ENCODE measurements at regions not wholly inside any gene's neighbourhood (a gene's known extent, or its start where the extent isn't known, plus 50 kb on each side); places are given as distances from the start of the nearest gene placed in this dataset.
A peak's percentile ranks its signal among the peaks of the same experiment; 100 is the strongest.

DNA sequence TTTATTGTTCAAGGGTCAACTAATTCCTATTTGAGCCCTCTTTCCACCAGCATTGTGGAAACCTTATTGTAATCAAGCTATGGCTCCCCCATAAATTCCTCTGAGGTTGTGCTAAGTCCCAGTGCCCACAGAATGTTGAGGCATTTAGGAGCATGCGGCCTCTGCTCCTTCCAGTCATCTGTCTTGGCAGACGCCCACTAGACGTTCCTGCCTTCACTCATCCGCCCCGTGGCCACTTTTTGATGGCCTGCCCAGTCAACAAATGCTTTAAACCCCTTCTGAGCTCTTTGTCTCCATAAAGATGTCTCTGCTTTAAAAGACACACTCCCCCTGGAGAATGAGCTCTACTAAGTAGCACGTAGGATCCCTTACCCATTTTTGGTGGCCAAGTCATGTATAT is 104.7 kb downstream of the GAS1 start:
- no peaks in the 10 kb centered on the region for H3K9me3 ChIP-seq
- H3K27ac ChIP-seq, result no peak overlapping the region
- H3K27me3 ChIP-seq, result peaks cover 0 to 11% (median 0%) of the 10 kb centered on the region in 7 donors
- intact Hi-C loops (cut with DNase I), result loop anchor here in 1 of 10 donors (10.0 kb wide), 1 partner anchor 82 kb away; no protein-coding TSS in a partner anchor
- ATAC-seq, result no peak
- H3K4me1 ChIP-seq, result peaks cover 0 to 14% (median 0%) of the 10 kb centered on the region in 9 donors
- TF ChIP-seq, protein P1, sequence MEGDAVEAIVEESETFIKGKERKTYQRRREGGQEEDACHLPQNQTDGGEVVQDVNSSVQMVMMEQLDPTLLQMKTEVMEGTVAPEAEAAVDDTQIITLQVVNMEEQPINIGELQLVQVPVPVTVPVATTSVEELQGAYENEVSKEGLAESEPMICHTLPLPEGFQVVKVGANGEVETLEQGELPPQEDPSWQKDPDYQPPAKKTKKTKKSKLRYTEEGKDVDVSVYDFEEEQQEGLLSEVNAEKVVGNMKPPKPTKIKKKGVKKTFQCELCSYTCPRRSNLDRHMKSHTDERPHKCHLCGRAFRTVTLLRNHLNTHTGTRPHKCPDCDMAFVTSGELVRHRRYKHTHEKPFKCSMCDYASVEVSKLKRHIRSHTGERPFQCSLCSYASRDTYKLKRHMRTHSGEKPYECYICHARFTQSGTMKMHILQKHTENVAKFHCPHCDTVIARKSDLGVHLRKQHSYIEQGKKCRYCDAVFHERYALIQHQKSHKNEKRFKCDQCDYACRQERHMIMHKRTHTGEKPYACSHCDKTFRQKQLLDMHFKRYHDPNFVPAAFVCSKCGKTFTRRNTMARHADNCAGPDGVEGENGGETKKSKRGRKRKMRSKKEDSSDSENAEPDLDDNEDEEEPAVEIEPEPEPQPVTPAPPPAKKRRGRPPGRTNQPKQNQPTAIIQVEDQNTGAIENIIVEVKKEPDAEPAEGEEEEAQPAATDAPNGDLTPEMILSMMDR (IDR thresholded peaks at IDR 0.05), result no peak
- no peak for DNase-seq
- WGBS, 2 donors, result 85 to 87% methylated on average over 6 of the region's 6 CpGs
- no peak overlapping the region for H3K4me3 ChIP-seq
- no peaks in the 10 kb centered on the region for H3K36me3 ChIP-seq

DNA sequence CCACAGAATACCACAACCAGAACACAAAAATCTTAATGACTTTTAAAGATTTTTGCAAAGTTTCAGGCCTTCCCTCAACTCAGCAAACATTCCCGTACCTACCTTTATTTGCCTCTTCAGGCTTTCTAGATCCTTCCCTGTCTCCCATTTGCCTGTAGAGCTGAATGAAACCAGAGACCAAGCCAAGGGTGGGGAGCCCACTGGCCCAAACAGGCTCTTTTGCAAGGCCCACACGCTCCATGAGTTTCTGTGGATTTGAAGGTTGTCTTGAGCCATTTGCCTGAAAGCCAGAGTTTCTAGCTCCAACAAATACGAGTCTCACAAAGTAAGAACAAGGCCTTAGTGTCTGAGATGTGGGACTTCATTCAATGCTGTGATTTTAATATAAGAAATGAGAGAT is 107.8 kb downstream of the GAS1 start:
- ATAC-seq (peak in 2 of 8 donors; percentile 18 to 39), DNase-seq (no peak)
- TF ChIP-seq, protein P1 (IDR thresholded peaks at IDR 0.05), result no peak
- peak overlapping the region in 8 of 10 donors; percentile 5 to 60 (median 28) for H3K27ac ChIP-seq
- H3K4me1 ChIP-seq, result peaks cover 0 to 14% (median 0%) of the 10 kb centered on the region in 9 donors
- H3K9me3 ChIP-seq, result no peaks in the 10 kb centered on the region
- WGBS, 2 donors, result 77 to 80% methylated on average over 3 of the region's 3 CpGs
- intact Hi-C loops (cut with DNase I), result no loop called here
- H3K36me3 ChIP-seq, result no peaks in the 10 kb centered on the region
- peaks cover 0 to 14% (median 0%) of the 10 kb centered on the region in 7 donors for H3K27me3 ChIP-seq
- no peak overlapping the region for H3K4me3 ChIP-seq

DNA sequence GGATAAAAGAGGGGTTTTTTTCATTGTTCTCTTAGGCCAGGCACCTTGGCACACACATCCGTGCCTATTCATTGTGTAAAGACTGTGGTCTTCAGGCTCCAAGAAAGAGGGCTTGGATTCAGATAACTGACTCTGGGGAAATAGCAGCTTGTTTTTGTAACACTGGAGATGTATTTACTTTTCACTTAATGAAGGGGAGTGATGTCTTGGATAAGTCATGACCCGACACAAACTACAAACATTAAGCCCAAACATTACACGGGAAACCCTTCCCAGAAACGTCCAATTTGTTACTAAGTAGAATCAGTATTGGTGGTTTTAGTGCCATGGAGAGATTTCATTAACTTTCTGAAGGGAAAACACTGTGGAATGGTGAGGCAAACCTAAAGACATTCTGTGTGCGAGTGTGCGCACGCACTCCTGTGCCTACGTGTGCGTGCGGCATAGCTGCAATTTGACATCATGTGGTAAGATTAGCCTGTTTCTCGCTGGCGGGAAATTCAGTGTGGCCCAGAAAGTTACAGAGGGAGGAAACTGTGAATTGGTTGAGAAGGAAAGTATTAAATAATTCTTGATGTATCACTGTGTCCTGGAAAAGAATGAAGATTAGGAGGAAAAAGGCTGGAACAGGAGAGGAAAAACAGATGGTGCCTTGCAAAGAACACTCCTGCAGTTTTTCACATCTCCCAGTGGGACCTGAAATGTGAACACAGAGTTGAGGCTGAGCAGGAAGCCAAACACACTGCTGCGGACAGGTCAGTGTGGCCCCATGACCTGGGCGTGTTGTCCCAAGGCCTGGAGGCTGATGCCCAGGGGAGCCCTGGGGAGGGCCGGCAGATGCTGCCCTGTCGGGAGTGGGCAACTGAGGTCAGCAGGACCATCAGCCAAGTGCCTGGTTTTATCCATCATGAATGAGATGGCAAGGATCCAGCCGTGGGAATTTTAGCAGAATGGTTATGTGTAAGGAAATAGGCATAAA is 108.5 kb downstream of the GAS1 start:
- Histone ChIP-seq H3K4me3 (no peak overlapping the region), H3K9me3 (no peaks in the 10 kb centered on the region), H3K36me3 (no peaks in the 10 kb centered on the region), H3K27ac (peak overlapping the region in 9 of 10 donors; percentile 0 to 60 (median 34)), H3K27me3 (peaks cover 0 to 14% (median 0%) of the 10 kb centered on the region in 7 donors), H3K4me1 (peaks cover 0 to 14% (median 0%) of the 10 kb centered on the region in 9 donors)
- intact Hi-C loops (cut with DNase I), result no loop called here
- peak; percentile 40 to 90 (median 81) for ATAC-seq
- TF ChIP-seq, protein P1 (IDR thresholded peaks at IDR 0.05), result no peak
- 66 to 74% methylated on average over 17 of the region's 17 CpGs for WGBS, 2 donors
- DNase-seq, result peak; percentile 32 to 64

DNA sequence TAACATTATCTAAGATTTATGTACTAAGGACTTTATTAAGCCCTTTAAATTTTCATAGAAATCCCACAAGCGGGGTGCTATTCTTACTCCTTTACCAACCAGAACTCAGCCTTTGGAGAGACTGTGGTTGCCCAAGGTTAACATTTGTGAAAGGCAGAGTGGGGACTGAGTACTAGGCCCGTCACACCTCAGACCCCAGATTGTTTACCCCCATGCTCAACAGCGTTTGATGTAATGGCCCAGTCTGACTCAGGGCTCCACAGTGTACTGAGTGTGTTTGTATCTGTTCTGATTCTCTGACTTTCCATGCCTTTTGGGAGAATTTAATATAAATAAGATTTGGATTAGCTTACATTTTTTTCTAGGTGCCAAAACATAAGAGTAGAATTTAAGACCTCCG is 110.0 kb downstream of the GAS1 start:
- Histone ChIP-seq H3K9me3 (no peaks in the 10 kb centered on the region), H3K27me3 (peaks cover 0 to 7% (median 0%) of the 10 kb centered on the region in 7 donors), H3K27ac (no peak overlapping the region), H3K4me3 (no peak overlapping the region), H3K4me1 (peaks cover 0 to 14% (median 0%) of the 10 kb centered on the region in 9 donors), H3K36me3 (no peaks in the 10 kb centered on the region)
- TF ChIP-seq, protein P1 (IDR thresholded peaks at IDR 0.05), result no peak
- no peak for DNase-seq
- ATAC-seq, result no peak
- 93 to 95% methylated on average over 4 of the region's 4 CpGs for WGBS, 2 donors
- intact Hi-C loops (cut with DNase I), result no loop called here

Data from heart right ventricle (tissue), 16 donors.